Naive B cell (primary cell): ENCODE measurements at regions not wholly inside any gene's neighbourhood (a gene's known extent, or its start where the extent isn't known, plus 50 kb on each side); places are given as distances from the start of the nearest gene placed in this dataset.
"Not testable (repeated sequence)": the region's sequence is repeated elsewhere in the genome, so short reads cannot be mapped to it uniquely, and the experiment has no call there.

ENCODE experiments used
- ATAC-seq, 2 donors: fragments of 150-1000 bp; cut with Tn5 transposase; 2 replicates each; pipeline ENCODE4 v1.10.0; 2021; ENCODE audit warnings: low read depth in 2 of 2, mild to moderate bottlenecking in 2 of 2, moderate library complexity in 2 of 2
- DNase-seq: peaks from one replicate; pipeline ENCODE4 v3.0.0; 2022
- H3K27ac Mint-ChIP-seq, 6 donors: one replicate each; pipeline ENCODE4 v1.8.0; 2020 to 2022; ENCODE audit warnings: mild to moderate bottlenecking in 6 of 6, mixed read lengths in 6 of 6, moderate library complexity in 5 of 6, inconsistent platforms in 2 of 6
- H3K27me3 Mint-ChIP-seq, 3 donors: one replicate each; pipeline ENCODE4 v1.8.0; 2021 to 2022; ENCODE audit warnings: mixed read lengths in 3 of 3, mild to moderate bottlenecking in 1 of 3
- H3K36me3 Mint-ChIP-seq, 2 donors: one replicate each; pipeline ENCODE4 v1.8.0; 2020 to 2022; ENCODE audit warnings: mixed read lengths in 2 of 2, inconsistent platforms in 1 of 2, mild to moderate bottlenecking in 1 of 2
- H3K4me1 Mint-ChIP-seq, 3 donors: one replicate each; pipeline ENCODE4 v1.8.0; 2020 to 2022; ENCODE audit warnings: mixed read lengths in 3 of 3, inconsistent platforms in 1 of 3, mild to moderate bottlenecking in 1 of 3, moderate library complexity in 1 of 3
- H3K4me3 Mint-ChIP-seq, 8 donors: one replicate each; pipeline ENCODE4 v1.8.0; 2020 to 2022; ENCODE audit warnings: mild to moderate bottlenecking in 8 of 8, mixed read lengths in 8 of 8, moderate library complexity in 8 of 8, inconsistent platforms in 2 of 8
- H3K9me3 Mint-ChIP-seq, 7 donors: one replicate each; pipeline ENCODE4 v1.8.0; 2020 to 2022; ENCODE audit warnings: mixed read lengths in 7 of 7, mild to moderate bottlenecking in 5 of 7, inconsistent platforms in 2 of 7, moderate library complexity in 1 of 7

- H3K36me3 Mint-ChIP-seq = no peaks in the 10 kb centered on the region
- H3K9me3 Mint-ChIP-seq = no peaks in the 10 kb centered on the region
- ATAC-seq (no peak), DNase-seq (no peak)
- peaks cover 0 to 10% (median 0%) of the 10 kb centered on the region in 3 donors for H3K4me1 Mint-ChIP-seq
- H3K27ac Mint-ChIP-seq = no peak overlapping the region
- no peak overlapping the region for H3K4me3 Mint-ChIP-seq
- no peaks in the 10 kb centered on the region for H3K27me3 Mint-ChIP-seq
These were observed 280.1 kb upstream of the C1orf174 start for GRCh38 chr1:4179914-4180735.

- H3K27ac Mint-ChIP-seq, H3K27me3 Mint-ChIP-seq, DNase-seq, H3K4me1 Mint-ChIP-seq, H3K4me3 Mint-ChIP-seq, H3K36me3 Mint-ChIP-seq, ATAC-seq: not testable (repeated sequence)
- peaks cover 0 to 11% (median 5%) of the 10 kb centered on the region in 7 donors for H3K9me3 Mint-ChIP-seq
These were observed 286.4 kb upstream of the C1orf174 start for GRCh38 chr1:4186486-4186885.

- Mint-ChIP-seq H3K4me1 (no peaks in the 10 kb centered on the region), H3K4me3 (no peak overlapping the region), H3K36me3 (peaks cover 0 to 26% of the 10 kb centered on the region in 2 donors), H3K27ac (no peak overlapping the region), H3K9me3 (peaks cover 10 to 62% (median 37%) of the 10 kb centered on the region in 7 donors), H3K27me3 (peaks cover 5 to 21% (median 10%) of the 10 kb centered on the region in 3 donors)
- ATAC-seq (no peak), DNase-seq (no peak)
These were observed 303.4 kb upstream of the C1orf174 start for GRCh38 chr1:4203501-4203900.

GRCh38 chr1:4207183-4207582 is 307.1 kb upstream of the C1orf174 start:
- H3K4me3 Mint-ChIP-seq = no peak overlapping the region
- no peaks in the 10 kb centered on the region for H3K4me1 Mint-ChIP-seq
- no peak overlapping the region for H3K27ac Mint-ChIP-seq
- peaks cover 5 to 19% (median 15%) of the 10 kb centered on the region in 3 donors for H3K27me3 Mint-ChIP-seq
- peaks cover 15 to 57% (median 29%) of the 10 kb centered on the region in 7 donors for H3K9me3 Mint-ChIP-seq
- peaks cover 0 to 29% of the 10 kb centered on the region in 2 donors for H3K36me3 Mint-ChIP-seq
- DNase-seq (no peak), ATAC-seq (no peak)

- Mint-ChIP-seq H3K27me3 (peaks cover 5 to 19% (median 15%) of the 10 kb centered on the region in 3 donors), H3K9me3 (peaks cover 13 to 48% (median 29%) of the 10 kb centered on the region in 7 donors), H3K4me3 (no peak overlapping the region), H3K36me3 (peaks cover 0 to 26% of the 10 kb centered on the region in 2 donors), H3K27ac (no peak overlapping the region), H3K4me1 (no peaks in the 10 kb centered on the region)
- ATAC-seq (no peak), DNase-seq (no peak)
These were observed 308.0 kb upstream of the C1orf174 start for GRCh38 chr1:4207842-4208692.

GRCh38 chr1:4210043-4210442 is 310.0 kb upstream of the C1orf174 start:
- Mint-ChIP-seq H3K27me3 (peaks cover 7 to 25% (median 9%) of the 10 kb centered on the region in 3 donors), H3K36me3 (peaks cover 0 to 12% of the 10 kb centered on the region in 2 donors), H3K4me1 (no peaks in the 10 kb centered on the region), H3K9me3 (peaks cover 5 to 29% (median 16%) of the 10 kb centered on the region in 7 donors), H3K4me3 (peak overlapping the region in 1 of 8 donors; percentile 25), H3K27ac (no peak overlapping the region)
- ATAC-seq (no peak), DNase-seq (no peak)

- Mint-ChIP-seq H3K4me1 (no peaks in the 10 kb centered on the region), H3K36me3 (peaks cover 0 to 8% of the 10 kb centered on the region in 2 donors), H3K9me3 (peaks cover 0 to 7% (median 1%) of the 10 kb centered on the region in 7 donors), H3K4me3 (no peak overlapping the region), H3K27me3 (peaks cover 16 to 52% (median 33%) of the 10 kb centered on the region in 3 donors), H3K27ac (no peak overlapping the region)
- no peak for ATAC-seq
- no peak for DNase-seq
These were observed 312.7 kb upstream of the C1orf174 start for GRCh38 chr1:4212796-4213195.

- H3K27me3 Mint-ChIP-seq = peaks cover 16 to 52% (median 33%) of the 10 kb centered on the region in 3 donors
- DNase-seq (no peak), ATAC-seq (no peak)
- H3K4me1 Mint-ChIP-seq = no peaks in the 10 kb centered on the region
- H3K4me3 Mint-ChIP-seq = no peak overlapping the region
- H3K9me3 Mint-ChIP-seq = peaks cover 0 to 7% (median 2%) of the 10 kb centered on the region in 7 donors
- H3K27ac Mint-ChIP-seq = no peak overlapping the region
- H3K36me3 Mint-ChIP-seq = peaks cover 0 to 8% of the 10 kb centered on the region in 2 donors
These were observed 313.4 kb upstream of the C1orf174 start for GRCh38 chr1:4213366-4213973.

- H3K36me3 Mint-ChIP-seq = no peaks in the 10 kb centered on the region
- H3K9me3 Mint-ChIP-seq = peaks cover 0 to 7% (median 2%) of the 10 kb centered on the region in 7 donors
These were observed 314.8 kb upstream of the C1orf174 start for GRCh38 chr1:4214826-4215225.

GRCh38 chr1:4215391-4215790 is 315.3 kb upstream of the C1orf174 start:
- H3K27me3 Mint-ChIP-seq = peaks cover 19 to 41% (median 25%) of the 10 kb centered on the region in 3 donors
- H3K4me1 Mint-ChIP-seq = no peaks in the 10 kb centered on the region
- no peak overlapping the region for H3K27ac Mint-ChIP-seq
- H3K4me3 Mint-ChIP-seq = no peak overlapping the region
- DNase-seq (no peak), ATAC-seq (no peak)
- peaks cover 0 to 7% (median 2%) of the 10 kb centered on the region in 7 donors for H3K9me3 Mint-ChIP-seq
- no peaks in the 10 kb centered on the region for H3K36me3 Mint-ChIP-seq

More at GRCh38 chr1:4214826-4215225, 314.8 kb upstream of the C1orf174 start:
- ATAC-seq (no peak), DNase-seq (no peak)
- no peak overlapping the region for H3K4me3 Mint-ChIP-seq
- H3K4me1 Mint-ChIP-seq = no peaks in the 10 kb centered on the region
- no peak overlapping the region for H3K27ac Mint-ChIP-seq
- H3K27me3 Mint-ChIP-seq = peaks cover 13 to 41% (median 25%) of the 10 kb centered on the region in 3 donors

GRCh38 chr1:4216231-4216630 is 316.2 kb upstream of the C1orf174 start:
- peaks cover 24 to 41% (median 29%) of the 10 kb centered on the region in 3 donors for H3K27me3 Mint-ChIP-seq
- no peak for DNase-seq
- H3K9me3 Mint-ChIP-seq = peaks cover 0 to 7% (median 2%) of the 10 kb centered on the region in 7 donors
- H3K4me1 Mint-ChIP-seq = peaks cover 0 to 2% (median 0%) of the 10 kb centered on the region in 3 donors
- H3K4me3 Mint-ChIP-seq = no peak overlapping the region
- H3K27ac Mint-ChIP-seq = peak overlapping the region in 1 of 6 donors; percentile 49
- H3K36me3 Mint-ChIP-seq = no peaks in the 10 kb centered on the region
- ATAC-seq = no peak

- Mint-ChIP-seq H3K36me3 (no peaks in the 10 kb centered on the region), H3K4me1 (peaks cover 0 to 2% (median 0%) of the 10 kb centered on the region in 3 donors), H3K27me3 (peaks cover 24 to 41% (median 29%) of the 10 kb centered on the region in 3 donors), H3K9me3 (peaks cover 0 to 2% (median 0%) of the 10 kb centered on the region in 7 donors), H3K27ac (no peak overlapping the region), H3K4me3 (no peak overlapping the region)
- ATAC-seq (no peak), DNase-seq (no peak)
These were observed 318.5 kb upstream of the C1orf174 start for GRCh38 chr1:4218619-4219018.

GRCh38 chr1:4219111-4219510 is 319.0 kb upstream of the C1orf174 start:
- DNase-seq (no peak), ATAC-seq (no peak)
- no peak overlapping the region for H3K27ac Mint-ChIP-seq
- no peak overlapping the region for H3K4me3 Mint-ChIP-seq
- peaks cover 24 to 37% (median 29%) of the 10 kb centered on the region in 3 donors for H3K27me3 Mint-ChIP-seq
- no peaks in the 10 kb centered on the region for H3K36me3 Mint-ChIP-seq
- H3K9me3 Mint-ChIP-seq = peaks cover 0 to 2% (median 0%) of the 10 kb centered on the region in 7 donors
- peaks cover 0 to 2% (median 0%) of the 10 kb centered on the region in 3 donors for H3K4me1 Mint-ChIP-seq
